HEK293T (cell line): ENCODE measurements at regions not wholly inside any gene's neighbourhood (a gene's known extent, or its start where the extent isn't known, plus 50 kb on each side); places are given as distances from the start of the nearest gene placed in this dataset.

ENCODE experiments used
- ARNT ChIP-seq: fragments of 450-650 bp; IDR thresholded peaks from 2 replicates; pipeline ENCODE4 v1.6.1; 2017; ENCODE audit warnings: mild to moderate bottlenecking
- BHLHE40 ChIP-seq: fragments of 450-650 bp; IDR thresholded peaks from 2 replicates; pipeline ENCODE4 v1.6.1; 2016; ENCODE audit warnings: mild to moderate bottlenecking, moderate library complexity, borderline replicate concordance
- CTBP1 ChIP-seq: fragments of 450-650 bp; IDR thresholded peaks from 2 replicates; pipeline ENCODE4 v1.6.1; 2016; ENCODE audit warnings: borderline replicate concordance
- FOXM1 ChIP-seq: fragments of 450-650 bp; IDR thresholded peaks from 2 replicates; pipeline ENCODE4 v1.6.1; 2017; ENCODE audit warnings: mild to moderate bottlenecking, borderline replicate concordance
- L3MBTL2 ChIP-seq: fragments of 450-650 bp; conservative IDR thresholded peaks from 2 replicates; pipeline ENCODE4 v1.6.1; 2016; ENCODE audit warnings: mild to moderate bottlenecking
- LEF1 ChIP-seq: fragments of 450-650 bp; IDR thresholded peaks from 2 replicates; pipeline ENCODE4 v1.6.1; 2017; ENCODE audit warnings: mild to moderate bottlenecking, borderline replicate concordance
- NFRKB ChIP-seq: fragments of 450-650 bp; IDR thresholded peaks from 2 replicates; pipeline ENCODE4 v1.6.1; 2016; ENCODE audit warnings: mild to moderate bottlenecking, moderate library complexity
- SP1 ChIP-seq: fragments of 450-650 bp; IDR thresholded peaks from 2 replicates; pipeline ENCODE4 v1.6.1; 2017
- TF ChIP-seq, protein P1 (sequence below): fragments of 450-650 bp; IDR thresholded peaks from 2 replicates; pipeline ENCODE4 v1.6.1; 2016

DNA sequence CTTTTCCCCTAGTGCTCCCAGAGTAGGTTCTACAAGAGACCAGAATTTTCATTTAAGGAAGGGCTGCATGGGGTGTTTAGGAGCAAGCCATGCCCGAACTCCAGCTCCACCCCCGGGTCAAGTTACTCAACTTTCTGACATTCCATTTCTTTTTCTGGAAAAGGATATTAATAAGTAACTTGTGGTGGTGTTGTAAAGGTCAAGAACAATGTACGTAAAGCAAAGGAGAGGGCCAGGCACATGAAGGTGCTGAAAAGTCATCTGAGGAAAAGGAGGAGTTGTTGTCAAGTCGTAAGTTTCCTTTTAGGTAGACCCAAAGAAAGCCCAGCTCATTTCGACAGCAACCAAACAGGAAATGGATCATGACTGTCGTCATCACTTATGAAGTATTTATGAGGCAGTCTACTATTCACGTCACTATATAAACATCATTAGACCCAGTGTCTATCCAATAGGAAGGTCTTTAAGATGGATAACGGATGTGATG is 319.6 kb upstream of the IL12A start:
- TF ChIP-seq FOXM1, result no peak
- TF ChIP-seq NFRKB, result no peak
- TF ChIP-seq CTBP1, result no peak
- no peak for TF ChIP-seq SP1
- no peak for TF ChIP-seq ARNT
- TF ChIP-seq, protein P1, sequence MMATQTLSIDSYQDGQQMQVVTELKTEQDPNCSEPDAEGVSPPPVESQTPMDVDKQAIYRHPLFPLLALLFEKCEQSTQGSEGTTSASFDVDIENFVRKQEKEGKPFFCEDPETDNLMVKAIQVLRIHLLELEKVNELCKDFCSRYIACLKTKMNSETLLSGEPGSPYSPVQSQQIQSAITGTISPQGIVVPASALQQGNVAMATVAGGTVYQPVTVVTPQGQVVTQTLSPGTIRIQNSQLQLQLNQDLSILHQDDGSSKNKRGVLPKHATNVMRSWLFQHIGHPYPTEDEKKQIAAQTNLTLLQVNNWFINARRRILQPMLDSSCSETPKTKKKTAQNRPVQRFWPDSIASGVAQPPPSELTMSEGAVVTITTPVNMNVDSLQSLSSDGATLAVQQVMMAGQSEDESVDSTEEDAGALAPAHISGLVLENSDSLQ, result no peak
- TF ChIP-seq L3MBTL2, result no peak
- TF ChIP-seq LEF1, result no peak
- no peak for TF ChIP-seq BHLHE40
